WERI-Rb-1 (cell line): ENCODE measurements at regions not wholly inside any gene's neighbourhood (a gene's known extent, or its start where the extent isn't known, plus 50 kb on each side); places are given as distances from the start of the nearest gene placed in this dataset.

Experiments used
- DNase-seq: peaks from one replicate; pipeline ENCODE4 v3.0.0-alpha.2; 2020
- H3K27ac ChIP-seq: fragments of 250-450 bp; sonication (Bioruptor Pico); 2 replicates; pipeline ENCODE4 v1.5.1; 2020; ENCODE audit warnings: mild to moderate bottlenecking, moderate library complexity
- H3K27me3 ChIP-seq: fragments of 250-450 bp; sonication (Bioruptor Pico); 2 replicates; pipeline ENCODE4 v1.5.1; 2021; ENCODE audit warnings: mild to moderate bottlenecking, low read depth, moderate library complexity; ENCODE audit not compliant: insufficient read depth, severe bottlenecking
- H3K36me3 ChIP-seq: fragments of 250-450 bp; sonication (Bioruptor Pico); 2 replicates; pipeline ENCODE4 v1.5.1; 2020; ENCODE audit warnings: mild to moderate bottlenecking, moderate library complexity
- H3K4me3 ChIP-seq: 2 replicates; pipeline ENCODE4 v1.5.1; 2011; ENCODE audit warnings: low read depth, mild to moderate bottlenecking, control low read depth, low read length
- H3K9me3 ChIP-seq: fragments of 250-450 bp; sonication (Bioruptor Pico); 2 replicates; pipeline ENCODE4 v1.5.1; 2021; ENCODE audit warnings: mild to moderate bottlenecking, moderate library complexity; ENCODE audit not compliant: severe bottlenecking
- CTCF ChIP-seq: IDR thresholded peaks from 2 replicates; pipeline ENCODE4 v1.5.1; 2011; ENCODE audit warnings: low read depth, mild to moderate bottlenecking, control low read depth, inconsistent platforms, low read length

- no peak for TF ChIP-seq CTCF
- H3K36me3 ChIP-seq: no peaks in the 10 kb centered on the region
- no peak for DNase-seq
- H3K27me3 ChIP-seq: no peaks in the 10 kb centered on the region
- H3K9me3 ChIP-seq: no peaks in the 10 kb centered on the region
- no peak overlapping the region for H3K4me3 ChIP-seq
- no peak overlapping the region for H3K27ac ChIP-seq
Measured at GRCh38 chr4:66893807-66894206, 651.5 kb downstream of the CENPC start.

- DNase-seq: no peak
- Histone ChIP-seq H3K4me3 (no peak overlapping the region), H3K9me3 (peaks cover 6% of the 10 kb centered on the region), H3K27ac (no peak overlapping the region), H3K36me3 (no peaks in the 10 kb centered on the region), H3K27me3 (no peaks in the 10 kb centered on the region)
- TF ChIP-seq CTCF: no peak
Measured at GRCh38 chr4:66887061-66887460, 658.2 kb downstream of the CENPC start.

- H3K9me3 ChIP-seq: peaks cover 6% of the 10 kb centered on the region
- no peaks in the 10 kb centered on the region for H3K27me3 ChIP-seq
- no peak overlapping the region for H3K27ac ChIP-seq
- no peak overlapping the region for H3K4me3 ChIP-seq
- H3K36me3 ChIP-seq: no peaks in the 10 kb centered on the region
- no peak for TF ChIP-seq CTCF
- DNase-seq: no peak
Measured at GRCh38 chr4:66885501-66886165, 659.7 kb downstream of the CENPC start.

GRCh38 chr4:66876946-66877345, 668.4 kb downstream of the CENPC start:
- no peak for DNase-seq
- Histone ChIP-seq H3K4me3 (no peak overlapping the region), H3K27me3 (no peaks in the 10 kb centered on the region), H3K36me3 (no peaks in the 10 kb centered on the region), H3K9me3 (no peaks in the 10 kb centered on the region), H3K27ac (no peak overlapping the region)
- no peak for TF ChIP-seq CTCF

- TF ChIP-seq CTCF: no peak
- no peaks in the 10 kb centered on the region for H3K36me3 ChIP-seq
- H3K4me3 ChIP-seq: no peak overlapping the region
- no peak for DNase-seq
- H3K9me3 ChIP-seq: no peaks in the 10 kb centered on the region
- H3K27me3 ChIP-seq: no peaks in the 10 kb centered on the region
- no peak overlapping the region for H3K27ac ChIP-seq
Measured at GRCh38 chr4:66872661-66873060, 672.6 kb downstream of the CENPC start.

- Histone ChIP-seq H3K27ac (no peak overlapping the region), H3K4me3 (no peak overlapping the region), H3K27me3 (no peaks in the 10 kb centered on the region), H3K36me3 (no peaks in the 10 kb centered on the region), H3K9me3 (no peaks in the 10 kb centered on the region)
- no peak for DNase-seq
- no peak for TF ChIP-seq CTCF
Measured at GRCh38 chr4:66863481-66863880, 681.8 kb downstream of the CENPC start.
